Loucy (cell line): ENCODE measurements at regions not wholly inside any gene's neighbourhood (a gene's known extent, or its start where the extent isn't known, plus 50 kb on each side); places are given as distances from the start of the nearest gene placed in this dataset.

Experiments
- CTCF ChIP-seq: fragments of 200-600 bp; sonication (generic); conservative IDR thresholded peaks from 2 replicates; pipeline ENCODE4 v1.5.1; 2014; ENCODE audit warnings: mild to moderate bottlenecking, antibody characterized with exemption, low read length
- EZH2phosphoT487 ChIP-seq: fragments of 200-600 bp; IDR thresholded peaks from 2 replicates; pipeline ENCODE4 v1.6.1; 2018; ENCODE audit warnings: antibody characterized with exemption, mild to moderate bottlenecking, moderate library complexity, borderline replicate concordance

GRCh38 chr7:156456503-156457115 is 184.0 kb upstream of the RNF32 start:
- TF ChIP-seq CTCF (no peak), EZH2phosphoT487 (no peak)
